GM12874 (cell line): ENCODE measurements at regions not wholly inside any gene's neighbourhood (a gene's known extent, or its start where the extent isn't known, plus 50 kb on each side); places are given as distances from the start of the nearest gene placed in this dataset.

Experiments
- CTCF ChIP-seq: IDR thresholded peaks from 2 replicates; pipeline ENCODE4 v1.5.1; 2011; ENCODE audit warnings: low read depth, mild to moderate bottlenecking, control low read depth, low read length, moderate library complexity; ENCODE audit not compliant: insufficient read depth

GRCh38 chr16:86231321-86231995, 278.9 kb upstream of the FOXF1 start:
- TF ChIP-seq CTCF: no peak

GRCh38 chr16:86231996-86232350, 278.4 kb upstream of the FOXF1 start:
- no peak for TF ChIP-seq CTCF

GRCh38 chr16:86232496-86232895, 277.8 kb upstream of the FOXF1 start:
- TF ChIP-seq CTCF: no peak

GRCh38 chr16:86239381-86239780, 270.9 kb upstream of the FOXF1 start:
- no peak for TF ChIP-seq CTCF

- no peak for TF ChIP-seq CTCF
These were observed 269.5 kb upstream of the FOXF1 start for GRCh38 chr16:86240716-86241363.

GRCh38 chr16:86241681-86242080, 268.6 kb upstream of the FOXF1 start:
- TF ChIP-seq CTCF: no peak

- TF ChIP-seq CTCF: no peak
These were observed 267.8 kb upstream of the FOXF1 start for GRCh38 chr16:86242244-86243122.
